H1 (cell line): ENCODE measurements at regions not wholly inside any gene's neighbourhood (a gene's known extent, or its start where the extent isn't known, plus 50 kb on each side); places are given as distances from the start of the nearest gene placed in this dataset.

ENCODE experiments used
- CHD7 ChIP-seq: fragments of 300-600 bp; sonication (generic); IDR thresholded peaks from 2 replicates; pipeline ENCODE4 v1.7.1; 2012; ENCODE audit warnings: low read length, moderate library complexity, mild to moderate bottlenecking, inconsistent platforms; ENCODE audit not compliant: insufficient replicate concordance
- JUN ChIP-seq: IDR thresholded peaks from 2 replicates; pipeline ENCODE4 v1.6.1; 2011; ENCODE audit warnings: low read depth, mild to moderate bottlenecking, improper control_type of control experiment, low read length
- KDM5A ChIP-seq: fragments of 200-600 bp; IDR thresholded peaks from 2 replicates; pipeline ENCODE4 v1.7.1; 2012; ENCODE audit warnings: mild to moderate bottlenecking, low read length, inconsistent platforms, mixed read lengths
- NANOG ChIP-seq: IDR thresholded peaks from 2 replicates; pipeline ENCODE4 v1.6.1; 2011; ENCODE audit warnings: low read length, low read depth, mild to moderate bottlenecking, inconsistent platforms; ENCODE audit not compliant: insufficient read depth, poor library complexity, severe bottlenecking
- POU5F1 ChIP-seq: IDR thresholded peaks from 2 replicates; pipeline ENCODE4 v1.6.1; 2011; ENCODE audit warnings: low read depth, mild to moderate bottlenecking, low read length, moderate library complexity
- RNF2 ChIP-seq: fragments of 200-900, 300-1000 bp; sonication (generic); IDR thresholded peaks from 2 replicates; pipeline ENCODE4 v1.7.1; 2016; ENCODE audit warnings: borderline replicate concordance, low read depth, mild to moderate bottlenecking, antibody characterized with exemption, low read length; ENCODE audit not compliant: poor library complexity, severe bottlenecking; ENCODE audit errors: missing control alignments
- RXRA ChIP-seq: IDR thresholded peaks from 2 replicates; pipeline ENCODE4 v1.6.1; 2011; ENCODE audit warnings: low read depth, mild to moderate bottlenecking, low read length, moderate library complexity; ENCODE audit not compliant: insufficient read depth
- SIRT6 ChIP-seq: IDR thresholded peaks from one replicate; pipeline ENCODE4 v1.7.1; 2012; ENCODE audit warnings: low read length, inconsistent platforms
- SIX5 ChIP-seq: IDR thresholded peaks from 2 replicates; pipeline ENCODE4 v1.6.1; 2011; ENCODE audit warnings: mild to moderate bottlenecking, low read depth, low read length
- YY1 ChIP-seq: IDR thresholded peaks from 2 replicates; pipeline ENCODE4 v1.6.1; 2011; ENCODE audit warnings: low read depth, mild to moderate bottlenecking, low read length

GRCh38 chr7:12831024-12831423 lies 143.6 kb downstream of the ARL4A start (continued):
- TF ChIP-seq CHD7 (no peak), KDM5A (no peak), POU5F1 (no peak), NANOG (no peak), JUN (no peak), RNF2 (no peak), SIX5 (no peak), YY1 (no peak), SIRT6 (no peak), RXRA (no peak)
